Skin epidermis (tissue), 12 donors: ENCODE measurements at regions not wholly inside any gene's neighbourhood (a gene's known extent, or its start where the extent isn't known, plus 50 kb on each side); places are given as distances from the start of the nearest gene placed in this dataset.

ENCODE experiments used
- H3K27ac ChIP-seq, 21 experiments: fragments of 200-600 bp; sonication (generic) in 11 of 21; one replicate each; pipeline ENCODE4 v1.5.0; 2020; ENCODE audit warnings: mild to moderate bottlenecking in 3 of 21, inconsistent platforms in 2 of 21, moderate library complexity in 2 of 21
- H3K4me3 ChIP-seq, 7 experiments: fragments of 200-600 bp; sonication (generic) in 2 of 7; one replicate each; pipeline ENCODE4 v1.5.0; 2020; ENCODE audit warnings: inconsistent platforms in 2 of 7, mild to moderate bottlenecking in 2 of 7, moderate library complexity in 1 of 7

DNA sequence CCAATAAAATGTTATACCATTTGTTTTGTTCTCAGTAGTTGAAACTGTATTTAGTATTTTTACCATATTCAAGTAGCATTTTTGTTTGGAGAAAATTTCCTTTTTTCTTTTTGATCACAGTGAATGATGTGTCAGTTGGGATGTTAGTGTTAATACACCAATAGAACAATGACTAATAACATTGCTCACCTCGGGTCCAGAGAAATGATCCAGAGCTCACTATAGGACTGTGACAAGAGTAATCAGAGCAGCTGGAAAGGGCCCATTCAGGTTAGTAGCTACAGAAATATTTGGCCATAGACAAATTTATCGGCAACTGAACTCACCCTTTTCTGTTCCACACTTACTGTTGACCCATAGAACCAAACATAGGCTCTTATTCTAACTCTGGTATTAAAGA is 989.2 kb downstream of the TLE4 start:
- no peak overlapping the region for H3K4me3 ChIP-seq
- no peak overlapping the region for H3K27ac ChIP-seq

DNA sequence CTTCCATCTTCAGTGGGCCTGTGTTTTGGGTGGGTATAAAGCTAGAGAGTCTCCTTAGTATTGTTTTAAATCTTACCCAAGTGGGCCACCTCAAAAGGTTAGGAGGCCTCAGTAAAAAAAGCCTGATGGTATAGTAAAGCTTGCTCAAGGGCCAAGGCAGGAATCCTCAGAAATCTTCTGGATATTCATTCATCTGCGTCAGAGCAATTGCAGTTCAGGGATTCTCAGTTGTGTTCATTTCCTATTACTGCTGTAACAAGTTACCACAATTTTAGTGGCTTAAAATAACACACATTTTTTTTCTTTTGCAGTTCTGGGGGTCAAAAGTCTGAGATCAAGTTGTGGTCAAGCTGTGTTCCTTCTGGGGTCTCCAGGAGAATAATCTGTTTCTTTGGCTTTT is 985.5 kb downstream of the TLE4 start:
- no peak overlapping the region for H3K4me3 ChIP-seq
- no peak overlapping the region for H3K27ac ChIP-seq

DNA sequence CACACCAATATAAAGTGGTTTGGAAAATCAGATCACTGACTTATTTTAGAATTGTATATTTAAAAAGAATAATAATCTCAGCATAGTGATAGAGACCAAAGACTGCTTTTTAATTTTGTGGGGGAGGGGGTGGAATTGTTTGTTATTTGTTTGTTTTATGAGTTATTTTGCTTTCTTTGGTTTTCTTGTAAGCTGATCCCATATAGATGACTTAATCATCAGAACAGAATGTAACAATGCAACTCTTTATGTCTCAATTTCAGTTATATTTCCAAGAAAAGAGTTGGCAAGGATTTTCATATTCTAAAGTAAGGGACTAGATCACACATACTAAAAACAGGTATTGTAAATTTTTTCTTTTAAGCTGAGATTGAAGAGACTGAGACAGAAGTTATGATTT is 984.9 kb downstream of the TLE4 start:
- H3K4me3 ChIP-seq = no peak overlapping the region
- no peak overlapping the region for H3K27ac ChIP-seq

DNA sequence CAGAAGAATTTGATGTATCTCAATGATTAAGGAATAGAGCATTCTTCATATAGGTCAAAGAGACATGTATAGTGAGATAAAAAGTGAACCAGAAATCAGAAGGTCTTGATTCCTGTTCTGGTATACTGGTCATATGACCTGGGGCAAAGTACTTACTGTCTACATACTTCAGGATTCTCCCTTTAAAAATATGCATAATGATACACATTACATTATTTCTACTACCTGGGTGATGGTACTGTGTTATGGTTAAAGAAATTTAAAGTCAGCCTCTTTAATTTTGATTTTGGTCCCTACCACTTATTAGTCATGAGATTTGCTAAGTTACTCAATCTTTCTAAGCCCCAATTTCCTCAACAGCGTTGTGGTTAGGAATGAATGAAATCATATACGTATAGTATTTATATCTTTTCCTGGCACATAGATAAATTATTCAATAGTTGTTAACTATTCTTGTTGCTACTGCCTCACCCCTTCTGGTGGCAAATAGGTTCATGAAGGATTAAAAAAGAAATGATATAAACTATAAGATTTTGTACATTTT is 984.1 kb downstream of the TLE4 start:
- H3K27ac ChIP-seq = no peak overlapping the region
- no peak overlapping the region for H3K4me3 ChIP-seq

DNA sequence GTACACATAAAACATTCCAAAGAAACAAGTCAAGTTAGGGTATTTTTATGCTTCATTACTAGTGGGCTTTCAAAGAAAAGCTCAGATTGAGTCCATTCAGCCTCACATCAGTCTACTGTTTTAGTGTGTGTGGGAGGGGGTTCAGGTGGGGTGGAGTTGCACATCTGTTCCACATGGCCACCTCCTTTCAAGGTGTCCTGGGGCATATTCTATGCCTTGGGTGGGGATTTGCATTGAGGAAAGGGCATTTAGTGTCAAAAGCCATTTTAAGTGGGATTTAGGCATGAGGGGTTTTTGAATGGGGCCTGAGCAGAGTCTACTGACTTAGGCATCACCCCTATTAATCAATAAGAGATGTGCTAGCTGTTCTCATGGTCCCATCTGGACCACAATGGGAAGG is 983.1 kb downstream of the TLE4 start:
- Histone ChIP-seq H3K27ac (no peak overlapping the region), H3K4me3 (no peak overlapping the region)

DNA sequence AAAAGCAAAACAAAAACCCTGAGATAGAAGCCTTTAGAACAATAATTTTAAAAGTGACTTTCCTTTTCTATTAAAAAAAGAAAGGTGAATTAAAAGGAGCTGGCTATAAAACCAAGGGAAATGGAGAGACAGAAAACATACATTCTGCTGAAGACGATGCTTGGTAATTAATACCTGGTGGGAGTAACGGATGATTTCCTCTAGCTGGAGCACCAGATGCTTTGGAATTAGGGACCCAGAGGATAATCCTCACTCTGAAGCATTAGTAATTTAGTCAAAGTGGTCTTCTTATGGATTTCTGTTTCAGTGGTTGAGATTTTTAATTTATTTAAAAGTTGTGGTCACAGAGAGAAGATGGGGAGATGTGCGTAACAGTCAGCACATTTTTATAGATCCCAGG is 982.5 kb downstream of the TLE4 start:
- H3K4me3 ChIP-seq = no peak overlapping the region
- H3K27ac ChIP-seq = no peak overlapping the region

DNA sequence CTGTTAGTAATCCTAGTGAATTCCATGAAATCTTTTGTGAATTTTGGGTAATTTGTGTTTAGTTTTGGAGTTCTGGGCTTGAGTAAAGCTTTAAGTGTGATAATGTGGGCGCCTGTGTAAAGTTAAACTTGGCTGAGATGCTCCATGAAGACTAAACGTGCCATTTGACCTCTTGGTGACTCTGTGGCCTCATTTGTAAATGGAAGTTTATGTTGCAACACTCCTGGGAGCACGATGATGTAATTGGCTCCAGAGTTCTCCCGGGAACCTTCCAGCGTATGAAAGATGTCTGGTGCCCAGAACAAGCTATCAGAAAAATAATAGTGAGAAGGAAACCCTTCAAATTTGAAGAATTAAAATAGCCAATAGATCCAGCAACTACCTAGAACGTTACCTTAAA is 981.2 kb downstream of the TLE4 start:
- Histone ChIP-seq H3K4me3 (no peak overlapping the region), H3K27ac (no peak overlapping the region)

DNA sequence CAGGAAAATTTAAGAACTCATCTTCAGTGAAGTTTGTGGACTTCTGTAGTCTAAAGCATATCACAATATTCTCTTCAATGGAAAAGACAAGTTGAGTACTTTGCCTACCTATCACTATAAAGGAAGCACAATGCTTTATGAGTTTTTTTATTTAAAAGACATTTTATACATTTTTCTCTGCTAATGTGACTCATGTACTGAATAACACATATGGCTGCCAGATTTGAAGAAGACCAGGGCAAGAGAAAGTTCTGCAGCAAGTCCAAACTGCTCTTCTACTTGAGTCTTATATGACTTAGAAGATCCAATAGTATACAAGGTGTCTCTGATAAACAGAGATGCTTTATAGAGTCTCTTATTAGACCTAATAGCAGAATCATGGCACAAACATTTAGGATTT is 978.4 kb downstream of the TLE4 start:
- no peak overlapping the region for H3K27ac ChIP-seq
- no peak overlapping the region for H3K4me3 ChIP-seq

DNA sequence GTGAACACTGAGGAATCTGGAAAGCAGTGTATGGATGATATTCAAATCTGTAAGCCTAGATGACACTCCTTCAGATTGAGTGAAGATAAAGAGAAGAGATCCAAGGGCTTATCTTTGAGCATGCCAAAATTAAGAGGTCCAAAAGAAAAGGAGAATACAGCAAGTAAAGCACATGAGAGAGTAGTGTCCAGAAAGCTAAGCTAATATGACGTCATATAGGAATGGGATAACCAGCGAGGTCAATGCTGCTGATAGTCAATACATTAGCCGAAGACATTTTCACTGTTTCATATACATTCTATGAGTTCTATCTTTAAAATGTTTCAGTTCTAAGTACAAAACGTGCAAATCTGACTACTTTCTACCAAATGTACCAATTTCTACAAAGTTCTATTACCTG is 975.8 kb downstream of the TLE4 start:
- Histone ChIP-seq H3K4me3 (no peak overlapping the region), H3K27ac (no peak overlapping the region)

DNA sequence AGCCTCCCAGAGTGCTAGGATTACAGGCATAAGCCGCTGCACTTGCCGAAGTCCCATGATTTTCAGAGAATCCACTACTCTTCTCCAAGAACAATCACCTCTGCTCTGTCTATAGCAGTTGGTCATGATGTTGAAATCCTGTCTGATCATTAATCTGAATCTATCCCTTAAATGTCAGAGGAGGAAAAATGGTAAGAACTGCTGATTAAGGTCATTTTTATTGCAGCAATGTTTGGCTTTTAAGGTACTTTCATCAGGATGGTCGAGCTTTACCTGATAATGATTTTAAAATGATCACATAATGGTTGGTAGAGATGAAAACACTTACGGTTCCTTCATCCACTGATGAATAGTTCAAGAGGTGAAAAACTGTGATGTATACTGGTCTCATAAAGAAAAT is 968.6 kb downstream of the TLE4 start:
- H3K4me3 ChIP-seq = no peak overlapping the region
- no peak overlapping the region for H3K27ac ChIP-seq

DNA sequence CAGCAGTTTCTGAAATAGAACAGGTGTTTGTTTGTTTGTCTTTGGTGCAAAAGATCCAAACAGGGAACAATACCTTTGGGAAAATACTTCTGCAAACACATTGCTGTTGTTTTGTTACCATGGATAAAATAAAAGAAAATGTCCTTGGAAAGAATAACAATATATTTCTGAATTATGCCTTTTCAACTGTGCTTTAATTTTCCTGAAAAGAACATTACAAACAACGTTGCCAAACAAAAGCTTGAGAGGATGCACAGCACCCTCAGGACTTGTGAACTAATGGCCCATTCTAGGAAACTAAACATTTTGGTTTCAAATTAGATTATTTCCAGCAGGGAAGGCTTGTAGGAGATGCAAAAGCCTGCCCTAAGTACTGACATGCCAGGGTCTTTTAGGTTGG is 967.2 kb downstream of the TLE4 start:
- H3K4me3 ChIP-seq = no peak overlapping the region
- H3K27ac ChIP-seq = no peak overlapping the region

DNA sequence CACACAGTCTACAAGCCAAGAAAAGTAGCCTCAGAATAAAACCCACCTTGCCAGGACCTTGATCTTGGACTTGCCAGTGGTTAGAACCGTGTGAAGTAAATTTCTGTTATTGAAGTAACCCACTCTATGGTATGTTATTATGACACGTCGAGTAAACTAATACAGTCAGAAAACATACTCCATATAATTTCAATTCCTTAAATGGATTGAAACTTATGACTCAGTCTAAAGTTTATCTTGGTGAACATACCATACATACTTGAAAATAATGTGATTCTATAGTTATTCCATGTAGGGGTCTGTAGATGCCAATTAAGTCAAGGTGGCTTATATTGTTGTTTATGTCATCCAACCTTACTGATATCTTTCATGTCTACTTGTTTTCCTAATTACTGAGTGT is 950.7 kb downstream of the TLE4 start:
- Histone ChIP-seq H3K27ac (no peak overlapping the region), H3K4me3 (no peak overlapping the region)

DNA sequence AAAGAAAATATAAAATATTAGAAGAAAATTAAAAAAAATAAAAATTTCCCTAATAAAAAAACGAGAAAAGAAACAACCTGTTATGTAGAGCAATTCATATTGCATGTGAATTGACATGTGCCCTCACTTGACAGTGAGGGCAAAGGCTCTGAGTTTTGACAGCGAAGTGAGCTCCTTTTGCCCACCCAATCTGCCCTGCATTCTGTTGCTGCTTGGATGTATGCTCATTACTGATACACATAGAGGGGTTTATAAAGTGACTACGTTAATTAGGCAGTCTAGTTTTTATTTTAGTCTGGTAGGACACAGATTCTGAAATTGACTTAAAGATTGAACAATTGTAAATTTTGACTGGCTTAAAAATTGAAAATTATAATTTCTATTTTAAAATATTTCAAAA is 949.4 kb downstream of the TLE4 start:
- H3K4me3 ChIP-seq = no peak overlapping the region

DNA sequence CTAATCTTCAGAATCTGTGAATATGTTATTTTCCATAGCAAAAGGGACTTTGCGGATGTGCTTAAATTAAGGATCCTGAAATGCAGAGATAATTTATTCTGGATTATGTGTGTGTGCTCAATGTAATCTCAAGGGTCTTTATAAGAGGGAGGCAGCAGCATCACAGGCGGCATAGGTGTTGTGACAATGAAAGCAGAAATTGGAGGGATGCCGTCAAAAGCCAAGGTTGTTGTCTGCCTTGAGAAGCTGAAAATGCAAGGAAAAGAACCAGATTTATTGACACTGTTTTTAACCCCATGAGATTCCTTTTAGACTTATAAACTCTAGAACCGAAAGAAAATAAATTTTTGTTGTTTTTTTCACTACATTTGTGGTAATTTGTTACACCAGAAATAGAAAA is 948.5 kb downstream of the TLE4 start:
- H3K4me3 ChIP-seq = no peak overlapping the region
- no peak overlapping the region for H3K27ac ChIP-seq

More for the DNA sequence above, 949.4 kb downstream of the TLE4 start:
- H3K27ac ChIP-seq = no peak overlapping the region

DNA sequence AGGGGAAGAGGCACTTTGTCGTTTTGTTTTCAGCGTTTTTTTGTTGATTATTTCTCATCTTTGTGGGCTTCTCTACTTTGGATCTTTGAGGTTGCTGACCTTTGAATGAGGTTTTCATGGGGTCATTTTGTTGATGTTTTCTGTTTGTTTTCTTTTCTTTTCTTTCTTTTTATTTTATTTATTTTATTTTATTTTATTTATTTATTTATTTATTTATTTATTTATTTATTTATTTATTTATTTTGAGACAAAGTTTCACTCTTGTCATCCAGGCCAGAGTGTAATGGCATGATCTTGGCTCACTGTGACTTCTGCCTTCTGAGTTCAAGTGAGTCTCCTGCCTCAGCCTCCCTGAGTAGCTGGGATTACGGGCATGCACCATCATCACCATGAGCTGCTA is 946.7 kb downstream of the TLE4 start:
- Histone ChIP-seq H3K27ac (no peak overlapping the region), H3K4me3 (no peak overlapping the region)

DNA sequence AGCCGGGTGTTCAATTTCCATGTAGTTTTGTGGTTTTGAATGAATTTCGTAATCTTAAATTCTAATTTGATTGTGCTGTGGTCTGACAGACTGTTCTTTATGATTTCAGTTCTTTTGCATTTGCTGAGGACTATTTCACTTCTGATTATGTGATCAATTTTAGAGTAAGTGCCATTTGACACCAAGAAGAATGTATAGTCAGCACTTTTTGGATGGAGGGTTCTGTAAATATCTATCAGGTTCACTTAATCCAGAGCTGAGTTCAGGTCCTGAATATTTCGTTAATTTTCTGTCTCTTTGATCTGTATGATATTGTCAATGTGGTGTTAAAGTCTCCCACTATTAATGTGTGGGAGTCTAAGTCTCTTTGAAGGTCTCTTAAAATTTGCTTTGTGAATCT is 944.9 kb downstream of the TLE4 start:
- Histone ChIP-seq H3K4me3 (no peak overlapping the region), H3K27ac (no peak overlapping the region)

DNA sequence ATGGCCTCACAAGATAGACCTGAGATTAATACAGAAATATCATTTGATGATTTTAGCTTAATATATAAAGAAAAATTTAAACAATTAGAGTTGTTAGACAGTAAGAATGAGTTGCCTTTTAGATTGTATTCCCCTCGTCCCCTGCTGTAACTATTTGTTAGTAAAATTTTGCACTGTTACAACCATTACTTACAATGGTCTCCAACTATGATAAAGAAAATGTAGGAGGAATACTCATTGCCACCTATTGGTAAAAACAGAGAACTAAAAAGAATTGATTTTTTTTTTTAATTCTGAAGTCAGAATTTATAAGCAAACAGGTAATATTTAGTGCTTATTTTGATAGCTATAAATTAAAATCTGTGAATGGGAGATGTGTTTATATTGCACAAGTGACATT is 937.6 kb downstream of the TLE4 start:
- Histone ChIP-seq H3K4me3 (no peak overlapping the region), H3K27ac (no peak overlapping the region)

DNA sequence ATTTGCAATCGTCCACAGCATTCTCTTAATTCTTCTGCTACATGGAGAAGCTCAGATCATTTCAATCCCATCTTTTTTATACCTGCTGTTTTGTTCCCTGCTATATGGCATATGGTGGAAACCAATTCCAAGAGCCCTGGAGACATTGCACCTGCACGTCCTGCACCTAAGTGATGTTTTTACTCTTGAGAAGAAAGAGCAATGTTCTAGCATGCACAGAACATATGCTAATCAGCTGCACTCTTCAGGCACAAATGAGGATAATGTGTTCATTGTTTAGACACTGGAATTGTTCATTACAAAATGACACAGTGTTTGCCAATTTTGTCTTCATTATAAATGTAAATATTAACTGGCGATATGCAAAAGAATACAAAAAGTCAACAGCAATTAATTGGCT is 935.8 kb downstream of the TLE4 start:
- H3K4me3 ChIP-seq = no peak overlapping the region

DNA sequence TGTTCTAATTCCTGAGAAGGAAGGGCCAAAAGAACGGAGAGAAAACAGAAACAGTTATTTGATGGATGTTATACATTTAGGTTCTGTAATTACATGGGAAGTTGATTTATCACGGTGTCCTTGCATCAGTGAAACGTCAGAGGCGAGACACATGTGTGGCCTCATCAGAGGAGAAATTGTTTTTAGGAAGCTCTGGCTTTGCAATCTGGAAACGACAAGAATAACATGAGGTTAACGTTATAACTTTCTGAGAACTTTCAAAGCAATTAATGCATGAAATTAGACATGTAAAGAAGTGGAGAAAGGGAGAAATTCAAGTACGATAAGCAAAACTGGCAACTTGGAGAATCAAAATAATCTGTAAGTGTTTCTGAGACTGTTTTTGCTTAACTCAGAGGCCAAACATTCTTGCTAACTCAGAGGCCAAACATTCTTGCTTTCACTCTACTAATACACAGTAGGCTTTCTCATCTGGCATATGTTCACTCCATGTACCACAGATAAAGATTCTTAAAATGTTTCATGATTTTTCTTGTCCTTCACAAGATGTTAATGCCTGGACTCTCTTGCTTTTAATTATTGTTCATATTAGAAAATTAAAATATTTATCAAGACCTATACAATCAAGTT is 933.0 kb downstream of the TLE4 start:
- H3K27ac ChIP-seq = no peak overlapping the region
- H3K4me3 ChIP-seq = no peak overlapping the region

More for the DNA sequence above, 935.8 kb downstream of the TLE4 start:
- H3K27ac ChIP-seq = no peak overlapping the region

DNA sequence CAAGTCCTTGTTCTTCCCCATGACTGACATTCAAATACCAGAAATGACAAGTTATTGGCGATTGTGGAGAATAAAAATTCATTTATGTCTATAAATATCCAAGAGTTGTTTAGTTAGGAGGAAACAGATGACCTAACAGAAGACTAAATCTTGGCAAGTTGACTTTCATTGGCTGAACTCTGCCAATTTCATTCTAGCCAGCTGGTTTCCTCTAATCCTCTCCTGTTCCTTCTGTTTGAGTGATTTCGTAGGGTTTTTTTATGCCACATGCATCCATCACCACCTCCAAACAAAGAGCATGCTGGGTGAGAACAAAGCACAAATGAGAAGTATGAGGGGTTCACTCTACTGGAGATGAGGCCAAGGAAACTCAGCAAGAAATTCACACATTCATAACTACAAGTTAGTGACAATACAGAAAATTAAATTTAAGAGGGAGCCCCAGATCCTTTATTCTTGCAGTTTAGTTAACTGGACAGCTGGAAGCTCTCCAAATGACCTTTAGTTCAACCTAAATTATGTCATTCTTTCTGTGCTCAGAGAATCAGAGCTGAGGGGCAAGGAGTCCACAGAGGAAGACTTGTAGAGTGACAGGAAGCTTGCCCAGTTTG is 932.0 kb downstream of the TLE4 start:
- Histone ChIP-seq H3K27ac (no peak overlapping the region), H3K4me3 (no peak overlapping the region)

DNA sequence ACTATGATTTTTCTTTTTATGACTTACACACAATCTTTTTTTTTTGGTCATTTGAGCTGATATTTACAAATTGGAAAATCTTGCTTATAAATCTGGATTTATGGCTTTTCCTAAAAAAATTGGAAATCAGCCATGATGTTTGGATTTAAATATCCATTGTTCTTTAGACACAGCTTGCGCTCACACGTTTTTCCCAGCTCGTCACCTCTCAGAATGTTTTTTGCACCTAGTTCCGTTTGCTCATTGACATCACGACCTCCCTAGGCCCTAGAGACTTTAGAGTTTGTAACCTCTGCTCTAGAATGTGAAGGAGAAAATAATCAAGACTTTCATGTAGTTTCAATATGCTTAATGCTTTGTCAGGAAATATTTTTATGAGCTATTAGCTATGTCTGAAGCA is 930.5 kb downstream of the TLE4 start:
- Histone ChIP-seq H3K4me3 (no peak overlapping the region), H3K27ac (no peak overlapping the region)

DNA sequence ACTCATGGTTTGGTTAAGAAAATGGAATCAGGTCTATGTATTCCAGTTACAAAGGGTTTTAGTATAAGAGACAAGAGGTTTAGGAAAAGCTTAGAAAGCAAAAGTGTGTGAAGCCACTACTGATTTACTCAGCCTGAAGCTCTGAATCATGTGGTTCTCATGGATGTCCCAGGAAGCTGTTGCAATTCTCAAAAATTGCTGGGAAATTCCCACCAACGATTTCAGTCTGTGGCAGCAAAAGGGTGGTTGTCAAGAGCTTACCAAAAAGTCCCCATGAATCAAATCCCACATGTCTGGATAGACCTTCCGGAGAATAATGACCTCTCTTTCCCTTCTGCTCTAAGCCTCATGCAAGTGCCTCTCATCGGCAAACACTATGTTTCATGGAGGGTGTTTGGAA is 929.9 kb downstream of the TLE4 start:
- H3K4me3 ChIP-seq = no peak overlapping the region
- no peak overlapping the region for H3K27ac ChIP-seq
